GM12891 (cell line): ENCODE measurements at regions not wholly inside any gene's neighbourhood (a gene's known extent, or its start where the extent isn't known, plus 50 kb on each side); places are given as distances from the start of the nearest gene placed in this dataset.

Experiments used
- POLR2A ChIP-seq: IDR thresholded peaks from 2 replicates; pipeline ENCODE4 v1.6.1; 2011; ENCODE audit warnings: low read depth, low read length, control low read depth
- TAF1 ChIP-seq: IDR thresholded peaks from 2 replicates; pipeline ENCODE4 v1.6.1; 2011; ENCODE audit warnings: low read depth, low read length, control low read depth

DNA sequence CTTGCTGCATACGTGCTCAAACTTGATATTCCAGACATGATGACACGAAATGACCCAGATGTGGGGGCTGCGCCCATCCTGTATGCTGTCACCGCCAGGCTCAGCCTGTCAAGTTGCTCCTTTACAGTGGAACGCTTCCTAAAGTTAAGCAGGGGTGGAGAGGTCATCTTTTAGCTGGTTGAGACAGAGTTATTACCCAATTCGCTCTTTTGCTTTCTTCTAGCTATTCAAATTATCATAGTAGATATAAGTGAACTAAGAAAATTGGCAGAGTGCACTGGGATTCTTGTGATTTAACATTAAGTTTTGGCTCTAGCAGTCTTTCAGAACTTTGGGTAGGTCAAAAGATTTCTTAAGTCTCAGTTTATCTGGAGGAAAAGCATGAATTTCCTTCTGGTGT is 69.8 kb upstream of the BASP1 start:
- TF ChIP-seq POLR2A (no peak), TAF1 (no peak)
